ENCODE measurements at regions not wholly inside any gene's neighbourhood (a gene's known extent, or its start where the extent isn't known, plus 50 kb on each side); places are given as distances from the start of the nearest gene placed in this dataset.

- CTCF ChIA-PET, result no interaction called here
- H3F3A ChIP-seq (ENCODE audit: low read length, unreplicated experiment), result no peaks in the 10 kb centered on the region
- DNase-seq, result no peak
- peak overlapping the region; percentile 75 for H3K4me2 ChIP-seq (ENCODE audit: low read length)
- no peaks in the 10 kb centered on the region for H3K36me3 ChIP-seq (ENCODE audit: low read depth, low read length)
- POLR2A ChIA-PET (ENCODE audit: unreplicated experiment), result no interaction called here
- no peak for ATAC-seq
- no peaks in the 10 kb centered on the region for H3K79me2 ChIP-seq (ENCODE audit: low read length)
- H3K27me3 ChIP-seq (ENCODE audit: low read length), result no peaks in the 10 kb centered on the region
- intact Hi-C loops (cut with micrococcal nuclease), result loop anchor here (1.0 kb wide), 1 partner anchor 55 kb away; the partner anchor contains the start of gene ANTXR2
- no peaks in the 10 kb centered on the region for H4K20me1 ChIP-seq (ENCODE audit: low read length)
- H2AFZ ChIP-seq (ENCODE audit: low read length), result no peak overlapping the region
- TSS peak; percentile 81 for BruUV-seq (replicated peaks)
- peaks cover 42% of the 10 kb centered on the region for H3K4me1 ChIP-seq (ENCODE audit: insufficient read depth, low read length)
- peak overlapping the region; percentile 17; the same call in 1 of the 2 replicates for H3K4me3 ChIP-seq (ENCODE audit: low read length)
- H3K9me3 ChIP-seq (ENCODE audit: low read length), result no peaks in the 10 kb centered on the region
- TF ChIP-seq, protein P1, sequence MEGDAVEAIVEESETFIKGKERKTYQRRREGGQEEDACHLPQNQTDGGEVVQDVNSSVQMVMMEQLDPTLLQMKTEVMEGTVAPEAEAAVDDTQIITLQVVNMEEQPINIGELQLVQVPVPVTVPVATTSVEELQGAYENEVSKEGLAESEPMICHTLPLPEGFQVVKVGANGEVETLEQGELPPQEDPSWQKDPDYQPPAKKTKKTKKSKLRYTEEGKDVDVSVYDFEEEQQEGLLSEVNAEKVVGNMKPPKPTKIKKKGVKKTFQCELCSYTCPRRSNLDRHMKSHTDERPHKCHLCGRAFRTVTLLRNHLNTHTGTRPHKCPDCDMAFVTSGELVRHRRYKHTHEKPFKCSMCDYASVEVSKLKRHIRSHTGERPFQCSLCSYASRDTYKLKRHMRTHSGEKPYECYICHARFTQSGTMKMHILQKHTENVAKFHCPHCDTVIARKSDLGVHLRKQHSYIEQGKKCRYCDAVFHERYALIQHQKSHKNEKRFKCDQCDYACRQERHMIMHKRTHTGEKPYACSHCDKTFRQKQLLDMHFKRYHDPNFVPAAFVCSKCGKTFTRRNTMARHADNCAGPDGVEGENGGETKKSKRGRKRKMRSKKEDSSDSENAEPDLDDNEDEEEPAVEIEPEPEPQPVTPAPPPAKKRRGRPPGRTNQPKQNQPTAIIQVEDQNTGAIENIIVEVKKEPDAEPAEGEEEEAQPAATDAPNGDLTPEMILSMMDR (conservative IDR thresholded peaks at IDR 0.05; ENCODE audit: low read depth, low read length), result no peak
- TF ChIP-seq EZH2phosphoT487 (IDR thresholded peaks at IDR 0.05; ENCODE audit: borderline replicate concordance, low read length) (no peak), EZH2 (IDR thresholded peaks at IDR 0.05; ENCODE audit: low read length, unreplicated experiment) (no peak)
- H3K9ac ChIP-seq (ENCODE audit: low read length), result peak overlapping the region; percentile 71
- H3K9me2 ChIP-seq (replicated peaks; ENCODE audit: low read length), result no peaks in the 10 kb centered on the region
- peak overlapping the region; percentile 85 for H3K27ac ChIP-seq (ENCODE audit: low read length)
Measured at GRCh38 chr4:80127870-80128419, 54.9 kb upstream of the ANTXR2 start.

- no peak for TF ChIP-seq EZH2phosphoT487 (IDR thresholded peaks at IDR 0.05; ENCODE audit: borderline replicate concordance, low read length)
- no peak for TF ChIP-seq EZH2 (IDR thresholded peaks at IDR 0.05; ENCODE audit: low read length, unreplicated experiment)
- TF ChIP-seq, protein P1 (conservative IDR thresholded peaks at IDR 0.05; ENCODE audit: low read depth, low read length), result no peak
- Histone ChIP-seq H3K27ac (ENCODE audit: low read length) (peak overlapping the region; percentile 85), H3K4me3 (ENCODE audit: low read length) (no peak overlapping the region), H3K79me2 (ENCODE audit: low read length) (no peaks in the 10 kb centered on the region), H3K36me3 (ENCODE audit: low read depth, low read length) (no peaks in the 10 kb centered on the region), H3F3A (ENCODE audit: low read length, unreplicated experiment) (no peaks in the 10 kb centered on the region), H4K20me1 (ENCODE audit: low read length) (no peaks in the 10 kb centered on the region), H3K4me1 (ENCODE audit: insufficient read depth, low read length) (peaks cover 42% of the 10 kb centered on the region), H3K27me3 (ENCODE audit: low read length) (no peaks in the 10 kb centered on the region), H2AFZ (ENCODE audit: low read length) (no peak overlapping the region), H3K9me3 (ENCODE audit: low read length) (no peaks in the 10 kb centered on the region), H3K9me2 (replicated peaks; ENCODE audit: low read length) (no peaks in the 10 kb centered on the region), H3K9ac (ENCODE audit: low read length) (peak overlapping the region; percentile 60), H3K4me2 (ENCODE audit: low read length) (peak overlapping the region; percentile 20; the same call in 1 of the 2 replicates)
- no peak for DNase-seq
- no TSS peak for BruUV-seq (replicated peaks)
- POLR2A ChIA-PET (ENCODE audit: unreplicated experiment), result no interaction called here
- no peak for ATAC-seq
- intact Hi-C loops (cut with micrococcal nuclease), result no loop called here
- CTCF ChIA-PET, result interaction anchor here (0.5 to 0.9 kb wide), 2 partner anchors 16 to 57 kb away, joined by 3 read pairs; no protein-coding TSS in a partner anchor
Measured at GRCh38 chr4:80126435-80126834, 53.4 kb upstream of the ANTXR2 start.

Data from PC-3 (cell line).